Fibroblast of the aortic adventitia (primary cell): ENCODE measurements at regions not wholly inside any gene's neighbourhood (a gene's known extent, or its start where the extent isn't known, plus 50 kb on each side); places are given as distances from the start of the nearest gene placed in this dataset.
"Not testable (repeated sequence)": the region's sequence is repeated elsewhere in the genome, so short reads cannot be mapped to it uniquely, and the experiment has no call there.

ENCODE experiments used
- DNase-seq: peaks from one replicate; pipeline ENCODE4 v3.0.0-alpha.2; 2010; ENCODE audit warnings: low read depth
- H3K4me3 ChIP-seq: 2 replicates; pipeline ENCODE4 v1.5.1; 2011; ENCODE audit warnings: low read depth, mild to moderate bottlenecking, control low read depth, low read length, moderate library complexity
- TF ChIP-seq, protein P1 (sequence below): IDR thresholded peaks from 2 replicates; pipeline ENCODE4 v1.5.1; 2011; ENCODE audit warnings: mild to moderate bottlenecking, low read length, control low read depth, inconsistent platforms; ENCODE audit not compliant: insufficient read depth

DNA sequence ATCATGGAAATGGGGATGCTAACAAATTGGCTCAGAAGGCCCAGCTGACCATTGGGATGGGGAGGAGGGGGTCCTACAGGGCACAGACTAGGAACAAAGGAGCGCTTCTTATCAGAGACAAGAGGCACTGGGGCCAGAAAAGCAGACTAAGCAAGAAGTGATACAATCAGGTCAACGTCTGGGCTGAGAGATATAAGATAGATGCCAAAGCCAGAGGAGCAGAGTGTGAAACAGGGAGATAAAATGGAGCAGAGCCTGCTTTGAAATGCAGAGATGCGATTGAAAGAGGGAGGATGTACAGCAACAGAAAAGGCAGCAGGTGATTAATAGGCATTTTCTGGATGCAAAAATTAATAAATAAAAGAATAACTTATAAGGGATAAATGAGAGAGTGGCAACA, 127.5 kb upstream of the SAMSN1 start:
- no peak for DNase-seq
- TF ChIP-seq, protein P1, sequence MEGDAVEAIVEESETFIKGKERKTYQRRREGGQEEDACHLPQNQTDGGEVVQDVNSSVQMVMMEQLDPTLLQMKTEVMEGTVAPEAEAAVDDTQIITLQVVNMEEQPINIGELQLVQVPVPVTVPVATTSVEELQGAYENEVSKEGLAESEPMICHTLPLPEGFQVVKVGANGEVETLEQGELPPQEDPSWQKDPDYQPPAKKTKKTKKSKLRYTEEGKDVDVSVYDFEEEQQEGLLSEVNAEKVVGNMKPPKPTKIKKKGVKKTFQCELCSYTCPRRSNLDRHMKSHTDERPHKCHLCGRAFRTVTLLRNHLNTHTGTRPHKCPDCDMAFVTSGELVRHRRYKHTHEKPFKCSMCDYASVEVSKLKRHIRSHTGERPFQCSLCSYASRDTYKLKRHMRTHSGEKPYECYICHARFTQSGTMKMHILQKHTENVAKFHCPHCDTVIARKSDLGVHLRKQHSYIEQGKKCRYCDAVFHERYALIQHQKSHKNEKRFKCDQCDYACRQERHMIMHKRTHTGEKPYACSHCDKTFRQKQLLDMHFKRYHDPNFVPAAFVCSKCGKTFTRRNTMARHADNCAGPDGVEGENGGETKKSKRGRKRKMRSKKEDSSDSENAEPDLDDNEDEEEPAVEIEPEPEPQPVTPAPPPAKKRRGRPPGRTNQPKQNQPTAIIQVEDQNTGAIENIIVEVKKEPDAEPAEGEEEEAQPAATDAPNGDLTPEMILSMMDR = no peak
- no peak overlapping the region for H3K4me3 ChIP-seq

DNA sequence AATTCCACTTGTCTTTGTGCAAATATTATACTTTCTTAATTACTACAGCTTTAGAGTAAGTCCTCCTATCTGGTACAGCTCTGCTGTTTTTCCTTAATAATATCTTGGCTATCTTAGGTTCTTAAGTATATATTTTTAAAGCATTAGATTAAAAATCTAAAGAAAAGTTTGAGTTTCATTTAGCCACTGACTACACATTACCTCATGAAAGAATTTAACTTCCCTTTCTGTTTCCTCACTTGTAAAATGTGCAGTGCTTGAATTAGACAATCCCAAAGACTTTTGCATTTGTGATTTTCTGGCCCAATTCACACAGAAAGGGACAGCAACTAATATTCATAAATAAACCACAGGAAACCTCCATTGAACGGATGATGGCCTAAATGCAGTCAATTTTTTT, 126.4 kb upstream of the SAMSN1 start:
- TF ChIP-seq, protein P1 = no peak
- H3K4me3 ChIP-seq = no peak overlapping the region
- no peak for DNase-seq

- TF ChIP-seq, protein P1 = no peak
- H3K4me3 ChIP-seq = no peak overlapping the region
- no peak for DNase-seq
Observed at GRCh38 chr21:14670409-14670808, 124.3 kb upstream of the SAMSN1 start.

- H3K4me3 ChIP-seq, DNase-seq: not testable (repeated sequence)
Observed at GRCh38 chr21:14669092-14669491, 123.0 kb upstream of the SAMSN1 start.

DNA sequence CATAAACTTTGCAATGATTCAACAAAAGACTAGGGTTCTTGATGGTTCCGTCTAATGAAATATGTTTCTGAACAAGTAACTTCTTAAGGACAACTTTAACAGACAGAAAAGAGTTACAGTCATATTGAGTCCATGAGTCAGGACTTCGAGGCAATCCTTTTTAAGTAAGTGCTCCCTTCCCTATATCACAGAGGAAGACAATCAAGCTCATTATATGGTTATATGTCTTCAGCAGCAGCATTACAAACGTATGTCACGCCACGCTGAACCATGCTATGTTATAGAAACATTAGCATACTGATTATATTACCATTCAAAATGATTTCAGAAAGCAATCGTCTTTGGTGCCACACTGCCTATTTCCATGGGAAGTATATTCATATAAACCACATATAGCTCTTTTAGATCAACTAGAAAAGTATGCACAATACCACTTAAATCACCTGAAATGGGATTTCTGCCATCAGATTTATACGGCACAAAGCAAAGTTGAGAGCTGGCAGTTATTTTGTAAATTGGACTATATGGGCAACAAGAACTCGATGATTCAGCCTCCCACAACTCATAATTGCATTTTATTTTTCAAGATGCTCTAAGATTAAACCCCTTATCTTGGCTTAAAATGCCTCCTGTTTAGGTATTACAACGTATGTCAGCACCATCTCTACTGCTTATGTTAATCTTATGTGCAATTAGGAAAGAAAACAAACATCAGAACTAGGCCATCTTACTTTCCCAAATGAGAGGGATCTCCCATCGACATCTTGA, 111.3 kb upstream of the SAMSN1 start:
- H3K4me3 ChIP-seq = no peak overlapping the region
- TF ChIP-seq, protein P1 = no peak
- no peak for DNase-seq

- H3K4me3 ChIP-seq = no peak overlapping the region
- DNase-seq = no peak
- TF ChIP-seq, protein P1 = no peak
Observed at GRCh38 chr21:14646893-14647292, 100.8 kb upstream of the SAMSN1 start.

GRCh38 chr21:14645702-14646101, 99.6 kb upstream of the SAMSN1 start:
- no peak for DNase-seq
- no peak overlapping the region for H3K4me3 ChIP-seq
- TF ChIP-seq, protein P1 = no peak
